H1 (cell line): ENCODE measurements at regions not wholly inside any gene's neighbourhood (a gene's known extent, or its start where the extent isn't known, plus 50 kb on each side); places are given as distances from the start of the nearest gene placed in this dataset.

Experiments used
- CTCF ChIA-PET: fragments of 300-600 bp; sonication (Branson Sonifier 250); formaldehyde crosslinking; loops from one replicate; lab custom pipeline; 2021; ENCODE audit not compliant: partially characterized antibody; lab: Charles Lee
- POLR2A ChIA-PET: fragments of 300-600 bp; sonication (Branson Sonifier 250); formaldehyde crosslinking; loops from one replicate; lab custom pipeline; 2021; ENCODE audit warnings: inconsistent platforms; ENCODE audit not compliant: partially characterized antibody; lab: Charles Lee
- DNase-seq, 2 experiments: peaks; one replicate each; pipeline versions ENCODE4 v3.0.0 to v3.0.0-alpha.2; 2010 to 2022; ENCODE audit warnings: low spot score in 2 of 2, low read depth in 1 of 2, mixed read lengths in 1 of 2
- FAIRE-seq: peaks from 2 replicates; lab custom pipeline; 2011; peaks lifted over from hg19 to GRCh38; lab: Jason Lieb, UNC
- H2AFZ ChIP-seq: 2 replicates; pipeline ENCODE4 v1.8.1; 2012; ENCODE audit warnings: low read length, inconsistent platforms
- H2AK5ac ChIP-seq: 2 replicates; pipeline ENCODE4 v1.6.1; 2013; ENCODE audit warnings: low read depth, low read length
- H2BK120ac ChIP-seq: replicated peaks from 2 replicates; pipeline ENCODE3; 2013; ENCODE audit warnings: low read depth, low read length, inconsistent platforms
- H2BK12ac ChIP-seq: 2 replicates; pipeline ENCODE4 v1.6.1; 2013; ENCODE audit warnings: low read depth, low read length
- H2BK15ac ChIP-seq: 2 replicates; pipeline ENCODE4 v1.6.1; 2013; ENCODE audit warnings: low read length
- H2BK20ac ChIP-seq: 2 replicates; pipeline ENCODE4 v1.6.1; 2013; ENCODE audit warnings: low read length
- H2BK5ac ChIP-seq: 2 replicates; pipeline ENCODE4 v1.6.1; 2013; ENCODE audit warnings: low read depth, low read length
- H3K14ac ChIP-seq: 2 replicates; pipeline ENCODE4 v1.6.1; 2013; ENCODE audit warnings: inconsistent platforms; ENCODE audit not compliant: insufficient read length
- H3K18ac ChIP-seq: 2 replicates; pipeline ENCODE4 v1.6.1; 2013; ENCODE audit warnings: low read length; ENCODE audit errors: extremely low read depth
- H3K23ac ChIP-seq: 2 replicates; pipeline ENCODE4 v1.6.1; 2013; ENCODE audit warnings: inconsistent platforms; ENCODE audit not compliant: insufficient read length
- H3K23me2 ChIP-seq: 2 replicates; pipeline ENCODE4 v1.6.1; 2013; ENCODE audit warnings: low read depth, low read length
- H3K27ac ChIP-seq: 2 replicates; pipeline ENCODE4 v1.6.1; 2011; ENCODE audit warnings: low read depth, low read length, inconsistent platforms
- H3K27me3 ChIP-seq, 4 experiments: replicated peaks in 1 of 4; 1 replicate in 1 of 4; 2 replicates in 3 of 4; pipeline versions ENCODE4 v1.6.1 to v1.8.1; 2011 to 2013; ENCODE audit warnings: low read length in 3 of 4, mild to moderate bottlenecking in 3 of 4, inconsistent platforms in 2 of 4, mixed read lengths in 2 of 4, moderate library complexity in 1 of 4; ENCODE audit not compliant: control insufficient read depth in 3 of 4, insufficient read depth in 3 of 4; ENCODE audit errors: extremely low read depth in 1 of 4
- H3K36me3 ChIP-seq, 4 experiments: 2 replicates each; pipeline versions ENCODE4 v1.6.1 to v1.8.1; 2011 to 2013; ENCODE audit warnings: mild to moderate bottlenecking in 4 of 4, low read length in 3 of 4, moderate library complexity in 2 of 4, control low read depth in 1 of 4, inconsistent platforms in 1 of 4; ENCODE audit not compliant: insufficient read depth in 4 of 4, control insufficient read depth in 2 of 4
- H3K4ac ChIP-seq: replicated peaks from 2 replicates; pipeline ENCODE3; 2013; ENCODE audit warnings: low read length, low read depth, mixed read lengths, inconsistent platforms; ENCODE audit not compliant: insufficient read length
- H3K4me1 ChIP-seq, 4 experiments: replicated peaks in 1 of 4; 1 replicate in 1 of 4; 2 replicates in 3 of 4; pipeline versions ENCODE4 v1.6.1 to v1.8.1; 2011 to 2013; ENCODE audit warnings: low read length in 3 of 4, inconsistent platforms in 2 of 4, mixed read lengths in 1 of 4; ENCODE audit not compliant: insufficient read depth in 4 of 4, control insufficient read depth in 3 of 4
- H3K4me2 ChIP-seq, 2 experiments: 2 replicates each; pipeline versions ENCODE4 v1.6.1 to v1.8.1; 2011 to 2013; ENCODE audit warnings: low read depth in 2 of 2, low read length in 2 of 2, control low read depth in 1 of 2, inconsistent platforms in 1 of 2, mild to moderate bottlenecking in 1 of 2; ENCODE audit not compliant: insufficient read depth in 1 of 2
- H3K4me3 ChIP-seq, 4 experiments: fragments of 200-600, 300-600 bp in 1 of 4; sonication (generic), shearing (Covaris generic), sonication (Bioruptor Twin) in 1 of 4; 2 replicates each; pipeline versions ENCODE4 v1.5.1 to v1.8.1; 2011 to 2016; ENCODE audit warnings: low read length in 4 of 4, low read depth in 3 of 4, control low read depth in 2 of 4, inconsistent platforms in 2 of 4, mild to moderate bottlenecking in 2 of 4, mixed read lengths in 1 of 4, moderate library complexity in 1 of 4; ENCODE audit not compliant: insufficient read depth in 2 of 4; ENCODE audit errors: extremely low read depth in 1 of 4
- H3K56ac ChIP-seq: replicated peaks from 2 replicates; pipeline ENCODE3; 2013; ENCODE audit warnings: low read depth, mild to moderate bottlenecking, mixed read lengths, low read length, inconsistent platforms; ENCODE audit not compliant: insufficient read length
- H3K79me1 ChIP-seq: 2 replicates; pipeline ENCODE4 v1.6.1; 2013; ENCODE audit warnings: low read depth, low read length, control low read depth
- H3K79me2 ChIP-seq, 2 experiments: 2 replicates each; pipeline versions ENCODE4 v1.6.1 to v1.8.1; 2012 to 2013; ENCODE audit warnings: low read length in 2 of 2, mild to moderate bottlenecking in 2 of 2, inconsistent platforms in 1 of 2; ENCODE audit not compliant: insufficient read depth in 2 of 2, control insufficient read depth in 1 of 2
- H3K9ac ChIP-seq, 4 experiments: replicated peaks in 1 of 4; 1 replicate in 1 of 4; 2 replicates in 3 of 4; pipeline versions ENCODE4 v1.6.1 to v1.8.1; 2011 to 2013; ENCODE audit warnings: low read depth in 3 of 4, low read length in 3 of 4, control low read depth in 2 of 4, mild to moderate bottlenecking in 2 of 4, moderate library complexity in 2 of 4, inconsistent platforms in 1 of 4; ENCODE audit errors: extremely low read depth in 1 of 4
- H3K9me3 ChIP-seq, 2 experiments: 2 replicates each; pipeline versions ENCODE4 v1.6.1 to v1.8.1; 2012 to 2013; ENCODE audit warnings: mild to moderate bottlenecking in 2 of 2, moderate library complexity in 2 of 2, control low read depth in 1 of 2, inconsistent platforms in 1 of 2, low read depth in 1 of 2, low read length in 1 of 2, mixed read lengths in 1 of 2; ENCODE audit not compliant: insufficient read depth in 2 of 2
- H4K20me1 ChIP-seq, 2 experiments: replicated peaks in 1 of 2; 2 replicates each; pipeline versions ENCODE3 to v1.8.1; 2011 to 2013; ENCODE audit warnings: inconsistent platforms in 2 of 2, low read length in 2 of 2, mild to moderate bottlenecking in 1 of 2; ENCODE audit not compliant: insufficient read depth in 2 of 2, control insufficient read depth in 1 of 2
- H4K5ac ChIP-seq: 2 replicates; pipeline ENCODE4 v1.6.1; 2013; ENCODE audit warnings: low read length, low read depth, mixed read lengths, inconsistent platforms; ENCODE audit not compliant: insufficient read length
- H4K8ac ChIP-seq: 2 replicates; pipeline ENCODE4 v1.8.0; 2013; ENCODE audit warnings: mild to moderate bottlenecking, moderate library complexity, low read length, inconsistent platforms; ENCODE audit not compliant: insufficient read depth; ENCODE audit errors: extremely low read depth
- H4K91ac ChIP-seq: replicated peaks from 2 replicates; pipeline ENCODE3; 2013; ENCODE audit warnings: low read length, mixed read lengths, inconsistent platforms; ENCODE audit not compliant: insufficient read length
- FOSL1 ChIP-seq: IDR thresholded peaks from 2 replicates; pipeline ENCODE4 v1.6.1; 2011; ENCODE audit warnings: mild to moderate bottlenecking, low read depth, low read length, moderate library complexity; ENCODE audit not compliant: insufficient read depth
- GABPA ChIP-seq: IDR thresholded peaks from 2 replicates; pipeline ENCODE4 v1.6.1; 2011; ENCODE audit warnings: mild to moderate bottlenecking, low read length, moderate library complexity, borderline replicate concordance; ENCODE audit not compliant: insufficient read depth
- KDM4A ChIP-seq: IDR thresholded peaks from one replicate; pipeline ENCODE4 v1.7.1; 2012; ENCODE audit warnings: low read depth, mild to moderate bottlenecking, moderate library complexity, low read length, inconsistent platforms; ENCODE audit not compliant: severe bottlenecking
- RAD21 ChIP-seq, 2 experiments: IDR thresholded peaks in 1 of 2; conservative IDR thresholded peaks in 1 of 2; 2 replicates each; pipeline ENCODE4 v1.6.1; 2011; ENCODE audit warnings: low read depth in 2 of 2, low read length in 2 of 2, improper control_type of control experiment in 1 of 2, inconsistent platforms in 1 of 2, mild to moderate bottlenecking in 1 of 2, moderate library complexity in 1 of 2
- WGBS, 2 experiments: shearing (Covaris generic) in 1 of 2; methylation state at CpG; one replicate each; pipeline versions ENCODE4 v1.1.6 to v1.1.7; 2013 to 2015; ENCODE audit warnings: low lambda C conversion rate in 2 of 2, mixed read lengths in 2 of 2, inconsistent platforms in 1 of 2, low coverage in 1 of 2, missing lambda C conversion rate in 1 of 2; ENCODE audit not compliant: insufficient replicate concordance in 2 of 2, insufficient coverage in 1 of 2, insufficient read length in 1 of 2; ENCODE audit errors: extremely low coverage in 1 of 2, missing lambda C conversion rate in 1 of 2; 5-methylcytosine and 5-hydroxymethylcytosine counted together

DNA sequence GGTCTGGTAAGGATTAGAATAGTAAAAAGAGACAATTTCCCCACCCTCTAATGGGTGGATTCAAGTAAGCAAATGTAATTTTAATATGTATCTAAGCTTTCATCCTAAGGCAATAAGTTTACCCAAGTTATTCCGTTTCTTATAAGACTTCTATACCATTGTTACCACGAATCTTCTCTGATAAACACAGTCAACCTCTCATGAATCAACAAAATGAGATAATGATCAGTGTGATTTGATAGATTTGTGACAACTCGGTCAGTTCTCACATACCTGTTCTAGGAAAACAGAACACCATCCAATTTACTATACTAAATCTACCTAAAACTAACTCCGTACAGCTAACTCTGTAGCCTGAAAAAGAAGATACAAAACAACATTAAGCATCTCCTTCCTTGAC is 342.1 kb downstream of the TBL1XR1 start:
- H3K9ac ChIP-seq = no peak overlapping the region
- POLR2A ChIA-PET = no interaction called here
- H4K20me1 ChIP-seq = no peaks in the 10 kb centered on the region
- WGBS, 2 experiments = 73% methylated on average over 4 of the region's 4 CpGs; no CpG with 5 or more reads in 1 of the 2 experiments
- H4K5ac ChIP-seq = no peak overlapping the region
- no peaks in the 10 kb centered on the region for H3K23me2 ChIP-seq
- H3K79me2 ChIP-seq = no peaks in the 10 kb centered on the region
- no peak overlapping the region for H2AK5ac ChIP-seq
- H3K14ac ChIP-seq = no peak overlapping the region
- no peak overlapping the region for H3K4me2 ChIP-seq
- no peak overlapping the region for H2BK12ac ChIP-seq
- H3K56ac ChIP-seq = no peak overlapping the region
- H3K4me1 ChIP-seq = no peaks in the 10 kb centered on the region
- H3K27ac ChIP-seq = no peak overlapping the region
- H3K23ac ChIP-seq = no peak overlapping the region
- FAIRE-seq (no peak), DNase-seq (no peak)
- no peaks in the 10 kb centered on the region for H3K27me3 ChIP-seq
- no peak overlapping the region for H3K18ac ChIP-seq
- H2AFZ ChIP-seq = no peak overlapping the region
- H3K79me1 ChIP-seq = no peaks in the 10 kb centered on the region
- CTCF ChIA-PET = interaction anchor here (0.9 to 2.1 kb wide), 2 partner anchors 17 to 83 kb away, joined by 4 to 11 read pairs; no protein-coding TSS in a partner anchor
- no peak overlapping the region for H2BK20ac ChIP-seq
- H2BK120ac ChIP-seq = no peak overlapping the region
- no peaks in the 10 kb centered on the region for H3K36me3 ChIP-seq
- H2BK15ac ChIP-seq = no peak overlapping the region
- H3K4ac ChIP-seq = no peak overlapping the region
- peaks cover 0 to 3% of the 10 kb centered on the region in 2 experiments; a peak in 1 of 4 replicates for H3K9me3 ChIP-seq
- no peak overlapping the region for H3K4me3 ChIP-seq
- H2BK5ac ChIP-seq = no peak overlapping the region
- H4K91ac ChIP-seq = no peak overlapping the region
- H4K8ac ChIP-seq = no peak overlapping the region
- TF ChIP-seq GABPA = no peak
- TF ChIP-seq KDM4A = no peak
- no peak for TF ChIP-seq RAD21 (IDR thresholded peaks at IDR 0.05 in 1 of 2, conservative IDR thresholded peaks at IDR 0.05 in 1 of 2; ENCODE audit: low read depth in 2 of 2, low read length in 2 of 2)
- TF ChIP-seq FOSL1 = no peak
